ENCODE measurements at regions not wholly inside any gene's neighbourhood (a gene's known extent, or its start where the extent isn't known, plus 50 kb on each side); places are given as distances from the start of the nearest gene placed in this dataset.

- TF ChIP-seq RXRA (IDR thresholded peaks at IDR 0.05), result no peak
- no peak for TF ChIP-seq TAF1 (conservative IDR thresholded peaks at IDR 0.05)
- TF ChIP-seq EGR1 (IDR thresholded peaks at IDR 0.05; ENCODE audit: low read depth in 2 of 2), result no peak
- no peak for TF ChIP-seq MAX (IDR thresholded peaks at IDR 0.05)
- TF ChIP-seq CTCF (IDR thresholded peaks at IDR 0.05; ENCODE audit: low read depth, low read length, missing input control), result no peak
- TF ChIP-seq HNF4A (conservative IDR thresholded peaks at IDR 0.05), result no peak
- no peak for TF ChIP-seq GABPA (IDR thresholded peaks at IDR 0.05 in 1 of 2, conservative IDR thresholded peaks at IDR 0.05 in 1 of 2)
- TF ChIP-seq FOXA2 (IDR thresholded peaks at IDR 0.05), result no peak
- TF ChIP-seq NR2F2 (IDR thresholded peaks at IDR 0.05), result no peak
- no peak for TF ChIP-seq REST (IDR thresholded peaks at IDR 0.05)
- no peak for TF ChIP-seq ZBTB33 (IDR thresholded peaks at IDR 0.05)
- no peak for TF ChIP-seq JUND (IDR thresholded peaks at IDR 0.05)
- TF ChIP-seq YY1 (IDR thresholded peaks at IDR 0.05), result no peak
- TF ChIP-seq HNF4G (IDR thresholded peaks at IDR 0.05), result no peak
- TF ChIP-seq ATF3 (IDR thresholded peaks at IDR 0.05), result no peak
- TF ChIP-seq RAD21 (IDR thresholded peaks at IDR 0.05), result no peak
- Histone ChIP-seq H3K9me3 (ENCODE audit: control insufficient read depth in 4 of 4, low read length in 3 of 4) (no peaks in the 10 kb centered on the region), H3K9ac (ENCODE audit: low read depth in 1 of 2, low read length in 2 of 2) (no peak overlapping the region), H3K27me3 (ENCODE audit: control insufficient read depth in 4 of 4, insufficient read depth in 4 of 4, low read length in 3 of 4) (no peaks in the 10 kb centered on the region), H3K27ac (ENCODE audit: low read depth in 1 of 2, low read length in 2 of 2) (no peak overlapping the region), H3K4me3 (ENCODE audit: low read depth in 1 of 3, low read length in 3 of 3) (no peak overlapping the region), H3K4me1 (ENCODE audit: control insufficient read depth in 4 of 4, insufficient read depth in 4 of 4, low read length in 3 of 4) (peaks cover 0 to under 1% (median 0%) of the 10 kb centered on the region in 4 donors), H3K36me3 (ENCODE audit: control insufficient read depth in 4 of 4, insufficient read depth in 3 of 4, low read depth in 1 of 4, low read length in 3 of 4) (no peaks in the 10 kb centered on the region)
- DNase-seq (ENCODE audit: low spot score), result no peak
- WGBS, result 84% methylated on average over 17 of the region's 17 CpGs
These were observed 190.4 kb upstream of the BCL6 start for GRCh38 chr3:187935623-187936156.

GRCh38 chr3:187936676-187937075 lies 191.4 kb upstream of the BCL6 start:
- Histone ChIP-seq H3K27ac (ENCODE audit: low read depth in 1 of 2, low read length in 2 of 2) (no peak overlapping the region), H3K9ac (ENCODE audit: low read depth in 1 of 2, low read length in 2 of 2) (no peak overlapping the region), H3K4me1 (ENCODE audit: control insufficient read depth in 4 of 4, insufficient read depth in 4 of 4, low read length in 3 of 4) (peaks cover 3 to 11% (median 5%) of the 10 kb centered on the region in 4 donors), H3K9me3 (ENCODE audit: control insufficient read depth in 4 of 4, low read length in 3 of 4) (no peaks in the 10 kb centered on the region), H3K27me3 (ENCODE audit: control insufficient read depth in 4 of 4, insufficient read depth in 4 of 4, low read length in 3 of 4) (no peaks in the 10 kb centered on the region), H3K4me3 (ENCODE audit: low read depth in 1 of 3, low read length in 3 of 3) (no peak overlapping the region), H3K36me3 (ENCODE audit: control insufficient read depth in 4 of 4, insufficient read depth in 3 of 4, low read depth in 1 of 4, low read length in 3 of 4) (no peaks in the 10 kb centered on the region)
- no peak for TF ChIP-seq NR2F2 (IDR thresholded peaks at IDR 0.05)
- no peak for TF ChIP-seq CTCF (IDR thresholded peaks at IDR 0.05; ENCODE audit: low read depth, low read length, missing input control)
- TF ChIP-seq MAX (IDR thresholded peaks at IDR 0.05), result no peak
- TF ChIP-seq HNF4A (conservative IDR thresholded peaks at IDR 0.05), result no peak
- TF ChIP-seq ATF3 (IDR thresholded peaks at IDR 0.05), result no peak
- TF ChIP-seq ZBTB33 (IDR thresholded peaks at IDR 0.05), result no peak
- no peak for TF ChIP-seq FOXA2 (IDR thresholded peaks at IDR 0.05)
- 97% methylated on average over 1 of the region's 1 CpG for WGBS
- DNase-seq (ENCODE audit: low spot score), result no peak

Data from liver (tissue), 8 donors.